Loucy (cell line): ENCODE measurements at regions not wholly inside any gene's neighbourhood (a gene's known extent, or its start where the extent isn't known, plus 50 kb on each side); places are given as distances from the start of the nearest gene placed in this dataset.

Experiments
- EZH2phosphoT487 ChIP-seq: fragments of 200-600 bp; IDR thresholded peaks from 2 replicates; pipeline ENCODE4 v1.6.1; 2018; ENCODE audit warnings: antibody characterized with exemption, mild to moderate bottlenecking, moderate library complexity, borderline replicate concordance
- TF ChIP-seq, protein P1 (sequence below): fragments of 200-600 bp; sonication (generic); conservative IDR thresholded peaks from 2 replicates; pipeline ENCODE4 v1.5.1; 2014; ENCODE audit warnings: mild to moderate bottlenecking, antibody characterized with exemption, low read length

DNA sequence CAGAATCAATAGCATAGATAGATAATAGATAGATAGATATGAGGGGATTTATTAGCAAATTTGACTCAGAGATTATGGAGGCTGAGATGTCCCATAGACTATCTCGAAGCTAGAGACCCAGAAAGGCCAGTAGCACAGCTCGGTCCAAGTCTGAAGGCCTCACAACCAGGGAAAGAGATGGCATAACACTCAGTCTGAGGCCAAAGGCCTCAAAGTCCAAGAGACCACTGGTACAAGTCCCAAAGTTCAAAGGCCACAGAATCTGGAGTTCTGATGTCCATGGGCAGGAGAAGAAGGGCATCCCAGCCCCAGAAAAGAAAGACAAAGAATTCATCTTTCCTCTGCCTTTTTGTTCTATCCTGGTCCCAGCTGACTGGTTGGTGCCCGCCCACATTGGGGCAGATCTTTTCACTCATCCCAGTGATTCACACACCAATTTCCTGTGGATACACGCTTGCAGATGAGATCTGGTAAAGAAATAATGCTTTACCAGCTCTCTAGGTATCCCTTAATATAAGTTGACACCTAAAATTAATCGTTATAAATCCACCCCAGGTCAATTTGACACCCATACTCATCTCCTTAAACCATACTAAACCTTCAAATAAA lies 127.8 kb upstream of the FBN2 start:
- TF ChIP-seq, protein P1, sequence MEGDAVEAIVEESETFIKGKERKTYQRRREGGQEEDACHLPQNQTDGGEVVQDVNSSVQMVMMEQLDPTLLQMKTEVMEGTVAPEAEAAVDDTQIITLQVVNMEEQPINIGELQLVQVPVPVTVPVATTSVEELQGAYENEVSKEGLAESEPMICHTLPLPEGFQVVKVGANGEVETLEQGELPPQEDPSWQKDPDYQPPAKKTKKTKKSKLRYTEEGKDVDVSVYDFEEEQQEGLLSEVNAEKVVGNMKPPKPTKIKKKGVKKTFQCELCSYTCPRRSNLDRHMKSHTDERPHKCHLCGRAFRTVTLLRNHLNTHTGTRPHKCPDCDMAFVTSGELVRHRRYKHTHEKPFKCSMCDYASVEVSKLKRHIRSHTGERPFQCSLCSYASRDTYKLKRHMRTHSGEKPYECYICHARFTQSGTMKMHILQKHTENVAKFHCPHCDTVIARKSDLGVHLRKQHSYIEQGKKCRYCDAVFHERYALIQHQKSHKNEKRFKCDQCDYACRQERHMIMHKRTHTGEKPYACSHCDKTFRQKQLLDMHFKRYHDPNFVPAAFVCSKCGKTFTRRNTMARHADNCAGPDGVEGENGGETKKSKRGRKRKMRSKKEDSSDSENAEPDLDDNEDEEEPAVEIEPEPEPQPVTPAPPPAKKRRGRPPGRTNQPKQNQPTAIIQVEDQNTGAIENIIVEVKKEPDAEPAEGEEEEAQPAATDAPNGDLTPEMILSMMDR: no peak
- TF ChIP-seq EZH2phosphoT487: no peak
